ENCODE measurements at regions not wholly inside any gene's neighbourhood (a gene's known extent, or its start where the extent isn't known, plus 50 kb on each side); places are given as distances from the start of the nearest gene placed in this dataset.
A peak's percentile ranks its signal among the peaks of the same experiment; 100 is the strongest.

GRCh38 chr14:86708846-86709339 lies 1178.9 kb downstream of the FLRT2 start:
- Histone ChIP-seq H3K36me3 (ENCODE audit: insufficient read depth) (no peaks in the 10 kb centered on the region), H3K4me3 (no peak overlapping the region), H3K4me2 (no peak overlapping the region), H3K9me2 (ENCODE audit: insufficient read depth) (no peaks in the 10 kb centered on the region; the same call in 1 of the 2 replicates), H3K79me2 (replicated peaks; ENCODE audit: insufficient read depth) (no peaks in the 10 kb centered on the region), H3K27ac (ENCODE audit: low read depth) (no peak overlapping the region), H3K27me3 (ENCODE audit: insufficient read depth) (no peaks in the 10 kb centered on the region), H4K20me1 (replicated peaks; ENCODE audit: insufficient read depth) (no peaks in the 10 kb centered on the region), H3K4me1 (ENCODE audit: insufficient read depth) (peaks cover 4% of the 10 kb centered on the region), H2AFZ (peak overlapping the region; percentile 28; the same call in 1 of the 2 replicates), H3F3A (replicated peaks; ENCODE audit: low read depth) (no peaks in the 10 kb centered on the region)
- Mint-ChIP-seq H3K9me3 (peaks cover 9% of the 10 kb centered on the region; the same call in 2 of the 3 replicates), H3K4me1 (peaks cover 6% of the 10 kb centered on the region; the same call in 2 of the 3 replicates), H3K27me3 (ENCODE audit: insufficient read depth, low read depth, poor library complexity) (no peaks in the 10 kb centered on the region), H3K4me3 (no peak overlapping the region), H3K27ac (no peak overlapping the region), H3K36me3 (ENCODE audit: low read depth) (no peaks in the 10 kb centered on the region)
- no peak for TF ChIP-seq EZH2phosphoT487 (IDR thresholded peaks at IDR 0.05; ENCODE audit: unreplicated experiment)
- no peak for TF ChIP-seq ZNF331 (CRISPR knock-in tag; IDR thresholded peaks at IDR 0.05; ENCODE audit: low read depth)
- TF ChIP-seq, protein P1, sequence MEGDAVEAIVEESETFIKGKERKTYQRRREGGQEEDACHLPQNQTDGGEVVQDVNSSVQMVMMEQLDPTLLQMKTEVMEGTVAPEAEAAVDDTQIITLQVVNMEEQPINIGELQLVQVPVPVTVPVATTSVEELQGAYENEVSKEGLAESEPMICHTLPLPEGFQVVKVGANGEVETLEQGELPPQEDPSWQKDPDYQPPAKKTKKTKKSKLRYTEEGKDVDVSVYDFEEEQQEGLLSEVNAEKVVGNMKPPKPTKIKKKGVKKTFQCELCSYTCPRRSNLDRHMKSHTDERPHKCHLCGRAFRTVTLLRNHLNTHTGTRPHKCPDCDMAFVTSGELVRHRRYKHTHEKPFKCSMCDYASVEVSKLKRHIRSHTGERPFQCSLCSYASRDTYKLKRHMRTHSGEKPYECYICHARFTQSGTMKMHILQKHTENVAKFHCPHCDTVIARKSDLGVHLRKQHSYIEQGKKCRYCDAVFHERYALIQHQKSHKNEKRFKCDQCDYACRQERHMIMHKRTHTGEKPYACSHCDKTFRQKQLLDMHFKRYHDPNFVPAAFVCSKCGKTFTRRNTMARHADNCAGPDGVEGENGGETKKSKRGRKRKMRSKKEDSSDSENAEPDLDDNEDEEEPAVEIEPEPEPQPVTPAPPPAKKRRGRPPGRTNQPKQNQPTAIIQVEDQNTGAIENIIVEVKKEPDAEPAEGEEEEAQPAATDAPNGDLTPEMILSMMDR (conservative IDR thresholded peaks at IDR 0.05; ENCODE audit: low read depth in 2 of 2) = no peak
- TF ChIP-seq EZH2 (IDR thresholded peaks at IDR 0.05; ENCODE audit: low read depth, unreplicated experiment) = no peak
- no peak for TF ChIP-seq ZNF114 (CRISPR knock-in tag; IDR thresholded peaks at IDR 0.05)
- TF ChIP-seq, protein P2, sequence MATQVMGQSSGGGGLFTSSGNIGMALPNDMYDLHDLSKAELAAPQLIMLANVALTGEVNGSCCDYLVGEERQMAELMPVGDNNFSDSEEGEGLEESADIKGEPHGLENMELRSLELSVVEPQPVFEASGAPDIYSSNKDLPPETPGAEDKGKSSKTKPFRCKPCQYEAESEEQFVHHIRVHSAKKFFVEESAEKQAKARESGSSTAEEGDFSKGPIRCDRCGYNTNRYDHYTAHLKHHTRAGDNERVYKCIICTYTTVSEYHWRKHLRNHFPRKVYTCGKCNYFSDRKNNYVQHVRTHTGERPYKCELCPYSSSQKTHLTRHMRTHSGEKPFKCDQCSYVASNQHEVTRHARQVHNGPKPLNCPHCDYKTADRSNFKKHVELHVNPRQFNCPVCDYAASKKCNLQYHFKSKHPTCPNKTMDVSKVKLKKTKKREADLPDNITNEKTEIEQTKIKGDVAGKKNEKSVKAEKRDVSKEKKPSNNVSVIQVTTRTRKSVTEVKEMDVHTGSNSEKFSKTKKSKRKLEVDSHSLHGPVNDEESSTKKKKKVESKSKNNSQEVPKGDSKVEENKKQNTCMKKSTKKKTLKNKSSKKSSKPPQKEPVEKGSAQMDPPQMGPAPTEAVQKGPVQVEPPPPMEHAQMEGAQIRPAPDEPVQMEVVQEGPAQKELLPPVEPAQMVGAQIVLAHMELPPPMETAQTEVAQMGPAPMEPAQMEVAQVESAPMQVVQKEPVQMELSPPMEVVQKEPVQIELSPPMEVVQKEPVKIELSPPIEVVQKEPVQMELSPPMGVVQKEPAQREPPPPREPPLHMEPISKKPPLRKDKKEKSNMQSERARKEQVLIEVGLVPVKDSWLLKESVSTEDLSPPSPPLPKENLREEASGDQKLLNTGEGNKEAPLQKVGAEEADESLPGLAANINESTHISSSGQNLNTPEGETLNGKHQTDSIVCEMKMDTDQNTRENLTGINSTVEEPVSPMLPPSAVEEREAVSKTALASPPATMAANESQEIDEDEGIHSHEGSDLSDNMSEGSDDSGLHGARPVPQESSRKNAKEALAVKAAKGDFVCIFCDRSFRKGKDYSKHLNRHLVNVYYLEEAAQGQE (IDR thresholded peaks at IDR 0.05; ENCODE audit: unreplicated experiment) = no peak
- TF ChIP-seq POLR2AphosphoS5 (IDR thresholded peaks at IDR 0.05; ENCODE audit: low read depth) = no peak
- TF ChIP-seq, protein P3, sequence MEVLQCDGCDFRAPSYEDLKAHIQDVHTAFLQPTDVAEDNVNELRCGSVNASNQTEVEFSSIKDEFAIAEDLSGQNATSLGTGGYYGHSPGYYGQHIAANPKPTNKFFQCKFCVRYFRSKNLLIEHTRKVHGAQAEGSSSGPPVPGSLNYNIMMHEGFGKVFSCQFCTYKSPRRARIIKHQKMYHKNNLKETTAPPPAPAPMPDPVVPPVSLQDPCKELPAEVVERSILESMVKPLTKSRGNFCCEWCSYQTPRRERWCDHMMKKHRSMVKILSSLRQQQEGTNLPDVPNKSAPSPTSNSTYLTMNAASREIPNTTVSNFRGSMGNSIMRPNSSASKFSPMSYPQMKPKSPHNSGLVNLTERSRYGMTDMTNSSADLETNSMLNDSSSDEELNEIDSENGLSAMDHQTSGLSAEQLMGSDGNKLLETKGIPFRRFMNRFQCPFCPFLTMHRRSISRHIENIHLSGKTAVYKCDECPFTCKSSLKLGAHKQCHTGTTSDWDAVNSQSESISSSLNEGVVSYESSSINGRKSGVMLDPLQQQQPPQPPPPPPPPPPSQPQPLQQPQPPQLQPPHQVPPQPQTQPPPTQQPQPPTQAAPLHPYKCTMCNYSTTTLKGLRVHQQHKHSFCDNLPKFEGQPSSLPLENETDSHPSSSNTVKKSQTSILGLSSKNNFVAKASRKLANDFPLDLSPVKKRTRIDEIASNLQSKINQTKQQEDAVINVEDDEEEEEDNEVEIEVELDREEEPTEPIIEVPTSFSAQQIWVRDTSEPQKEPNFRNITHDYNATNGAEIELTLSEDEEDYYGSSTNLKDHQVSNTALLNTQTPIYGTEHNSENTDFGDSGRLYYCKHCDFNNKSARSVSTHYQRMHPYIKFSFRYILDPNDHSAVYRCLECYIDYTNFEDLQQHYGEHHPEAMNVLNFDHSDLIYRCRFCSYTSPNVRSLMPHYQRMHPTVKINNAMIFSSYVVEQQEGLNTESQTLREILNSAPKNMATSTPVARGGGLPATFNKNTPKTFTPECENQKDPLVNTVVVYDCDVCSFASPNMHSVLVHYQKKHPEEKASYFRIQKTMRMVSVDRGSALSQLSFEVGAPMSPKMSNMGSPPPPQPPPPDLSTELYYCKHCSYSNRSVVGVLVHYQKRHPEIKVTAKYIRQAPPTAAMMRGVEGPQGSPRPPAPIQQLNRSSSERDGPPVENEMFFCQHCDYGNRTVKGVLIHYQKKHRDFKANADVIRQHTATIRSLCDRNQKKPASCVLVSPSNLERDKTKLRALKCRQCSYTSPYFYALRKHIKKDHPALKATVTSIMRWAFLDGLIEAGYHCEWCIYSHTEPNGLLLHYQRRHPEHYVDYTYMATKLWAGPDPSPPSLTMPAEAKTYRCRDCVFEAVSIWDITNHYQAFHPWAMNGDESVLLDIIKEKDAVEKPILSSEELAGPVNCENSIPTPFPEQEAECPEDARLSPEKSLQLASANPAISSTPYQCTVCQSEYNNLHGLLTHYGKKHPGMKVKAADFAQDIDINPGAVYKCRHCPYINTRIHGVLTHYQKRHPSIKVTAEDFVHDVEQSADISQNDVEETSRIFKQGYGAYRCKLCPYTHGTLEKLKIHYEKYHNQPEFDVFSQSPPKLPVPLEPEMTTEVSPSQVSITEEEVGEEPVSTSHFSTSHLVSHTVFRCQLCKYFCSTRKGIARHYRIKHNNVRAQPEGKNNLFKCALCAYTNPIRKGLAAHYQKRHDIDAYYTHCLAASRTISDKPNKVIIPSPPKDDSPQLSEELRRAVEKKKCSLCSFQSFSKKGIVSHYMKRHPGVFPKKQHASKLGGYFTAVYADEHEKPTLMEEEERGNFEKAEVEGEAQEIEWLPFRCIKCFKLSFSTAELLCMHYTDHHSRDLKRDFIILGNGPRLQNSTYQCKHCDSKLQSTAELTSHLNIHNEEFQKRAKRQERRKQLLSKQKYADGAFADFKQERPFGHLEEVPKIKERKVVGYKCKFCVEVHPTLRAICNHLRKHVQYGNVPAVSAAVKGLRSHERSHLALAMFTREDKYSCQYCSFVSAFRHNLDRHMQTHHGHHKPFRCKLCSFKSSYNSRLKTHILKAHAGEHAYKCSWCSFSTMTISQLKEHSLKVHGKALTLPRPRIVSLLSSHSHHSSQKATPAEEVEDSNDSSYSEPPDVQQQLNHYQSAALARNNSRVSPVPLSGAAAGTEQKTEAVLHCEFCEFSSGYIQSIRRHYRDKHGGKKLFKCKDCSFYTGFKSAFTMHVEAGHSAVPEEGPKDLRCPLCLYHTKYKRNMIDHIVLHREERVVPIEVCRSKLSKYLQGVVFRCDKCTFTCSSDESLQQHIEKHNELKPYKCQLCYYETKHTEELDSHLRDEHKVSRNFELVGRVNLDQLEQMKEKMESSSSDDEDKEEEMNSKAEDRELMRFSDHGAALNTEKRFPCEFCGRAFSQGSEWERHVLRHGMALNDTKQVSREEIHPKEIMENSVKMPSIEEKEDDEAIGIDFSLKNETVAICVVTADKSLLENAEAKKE (CRISPR knock-in tag; IDR thresholded peaks at IDR 0.05) = no peak
- ATAC-seq (no peak), DNase-seq (ENCODE audit: low spot score) (no peak)

All from GM23338 (cell line).